Breast epithelium (tissue), 3 donors: ENCODE measurements at regions not wholly inside any gene's neighbourhood (a gene's known extent, or its start where the extent isn't known, plus 50 kb on each side); places are given as distances from the start of the nearest gene placed in this dataset.

Experiments used
- POLR2AphosphoS5 ChIP-seq, 3 donors: sonication (generic); formaldehyde crosslinking; IDR thresholded peaks; one replicate each; pipeline ENCODE4 v1.6.1; 2017; ENCODE audit warnings: antibody characterized with exemption in 3 of 3
- TF ChIP-seq, protein P1 (sequence below), 3 donors: fragments of 450-650 bp; IDR thresholded peaks; one replicate each; pipeline ENCODE4 v1.5.1; 2016 to 2017; ENCODE audit warnings: antibody characterized with exemption in 3 of 3, mild to moderate bottlenecking in 3 of 3, moderate library complexity in 3 of 3

DNA sequence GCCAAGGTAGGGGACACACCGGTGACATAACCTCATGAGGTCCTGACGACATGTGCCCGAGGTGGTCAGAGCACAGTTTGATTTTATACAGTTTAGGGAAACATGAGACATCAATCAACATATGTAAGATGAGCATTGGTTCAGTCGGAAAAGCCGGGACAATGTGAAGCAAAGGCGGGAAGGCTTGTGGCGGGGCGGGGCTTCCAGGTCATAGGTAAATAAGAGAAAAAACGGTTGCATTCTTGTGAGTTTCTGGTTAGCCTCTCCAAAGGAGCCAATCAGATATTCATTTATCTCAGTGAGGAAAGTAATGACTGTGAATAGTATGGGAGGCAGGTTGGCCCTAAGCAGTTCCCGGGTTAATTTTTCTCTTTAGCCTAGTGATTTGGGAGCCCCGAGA lies 271.7 kb upstream of the ATP10A start:
- TF ChIP-seq, protein P1, sequence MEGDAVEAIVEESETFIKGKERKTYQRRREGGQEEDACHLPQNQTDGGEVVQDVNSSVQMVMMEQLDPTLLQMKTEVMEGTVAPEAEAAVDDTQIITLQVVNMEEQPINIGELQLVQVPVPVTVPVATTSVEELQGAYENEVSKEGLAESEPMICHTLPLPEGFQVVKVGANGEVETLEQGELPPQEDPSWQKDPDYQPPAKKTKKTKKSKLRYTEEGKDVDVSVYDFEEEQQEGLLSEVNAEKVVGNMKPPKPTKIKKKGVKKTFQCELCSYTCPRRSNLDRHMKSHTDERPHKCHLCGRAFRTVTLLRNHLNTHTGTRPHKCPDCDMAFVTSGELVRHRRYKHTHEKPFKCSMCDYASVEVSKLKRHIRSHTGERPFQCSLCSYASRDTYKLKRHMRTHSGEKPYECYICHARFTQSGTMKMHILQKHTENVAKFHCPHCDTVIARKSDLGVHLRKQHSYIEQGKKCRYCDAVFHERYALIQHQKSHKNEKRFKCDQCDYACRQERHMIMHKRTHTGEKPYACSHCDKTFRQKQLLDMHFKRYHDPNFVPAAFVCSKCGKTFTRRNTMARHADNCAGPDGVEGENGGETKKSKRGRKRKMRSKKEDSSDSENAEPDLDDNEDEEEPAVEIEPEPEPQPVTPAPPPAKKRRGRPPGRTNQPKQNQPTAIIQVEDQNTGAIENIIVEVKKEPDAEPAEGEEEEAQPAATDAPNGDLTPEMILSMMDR (IDR thresholded peaks at IDR 0.05), result no peak
- TF ChIP-seq POLR2AphosphoS5 (IDR thresholded peaks at IDR 0.05), result no peak
